Motor neuron (in vitro differentiated cells): ENCODE measurements at regions not wholly inside any gene's neighbourhood (a gene's known extent, or its start where the extent isn't known, plus 50 kb on each side); places are given as distances from the start of the nearest gene placed in this dataset.
A peak's percentile ranks its signal among the peaks of the same experiment; 100 is the strongest.

Experiments
- ATAC-seq, 8 experiments: fragments of 200-7000 bp; cut with Tn5 transposase; replicated peaks in 6 of 8; 2 replicates each; pipeline ENCODE4 v1.8.0; 2021; ENCODE audit warnings: mild to moderate bottlenecking in 8 of 8, moderate library complexity in 8 of 8
- H3K27ac ChIP-seq, 2 donors: fragments of 250-450 bp; sonication (Bioruptor Pico); 2 replicates each; pipeline ENCODE4 v1.9.0; 2021; ENCODE audit warnings: antibody characterized with exemption in 2 of 2, mild to moderate bottlenecking in 2 of 2, moderate library complexity in 1 of 2
- H3K4me1 ChIP-seq, 2 donors: fragments of 250-450 bp; sonication (Bioruptor Pico); replicated peaks in 1 of 2; 2 replicates each; pipeline ENCODE4 v1.6.1; 2021; ENCODE audit warnings: antibody characterized with exemption in 2 of 2, mild to moderate bottlenecking in 2 of 2, moderate library complexity in 1 of 2
- H3K4me3 ChIP-seq, 5 donors: fragments of 250-450 bp; sonication (Bioruptor Pico); 2 replicates each; pipeline ENCODE4 v1.9.0; 2021; ENCODE audit warnings: antibody characterized with exemption in 5 of 5, mild to moderate bottlenecking in 5 of 5, moderate library complexity in 4 of 5
- WGBS, 10 experiments: fragments of 450-650 bp; shearing (Covaris generic); methylation state at CpG; one replicate each; pipeline ENCODE4 v1.0.0; 2022; 5-methylcytosine and 5-hydroxymethylcytosine counted together
- in situ Hi-C, 9 experiments: fragments of 400-800 bp; cut with MboI; loops; one replicate each; pipeline ENCODE4 v1.15.0; 2021; ENCODE audit warnings: low sequenced_read_pairs in 9 of 9, low pct_unique_long_range_greater_than_20kb in 2 of 9; ENCODE audit not compliant: unreplicated experiment in 9 of 9

DNA sequence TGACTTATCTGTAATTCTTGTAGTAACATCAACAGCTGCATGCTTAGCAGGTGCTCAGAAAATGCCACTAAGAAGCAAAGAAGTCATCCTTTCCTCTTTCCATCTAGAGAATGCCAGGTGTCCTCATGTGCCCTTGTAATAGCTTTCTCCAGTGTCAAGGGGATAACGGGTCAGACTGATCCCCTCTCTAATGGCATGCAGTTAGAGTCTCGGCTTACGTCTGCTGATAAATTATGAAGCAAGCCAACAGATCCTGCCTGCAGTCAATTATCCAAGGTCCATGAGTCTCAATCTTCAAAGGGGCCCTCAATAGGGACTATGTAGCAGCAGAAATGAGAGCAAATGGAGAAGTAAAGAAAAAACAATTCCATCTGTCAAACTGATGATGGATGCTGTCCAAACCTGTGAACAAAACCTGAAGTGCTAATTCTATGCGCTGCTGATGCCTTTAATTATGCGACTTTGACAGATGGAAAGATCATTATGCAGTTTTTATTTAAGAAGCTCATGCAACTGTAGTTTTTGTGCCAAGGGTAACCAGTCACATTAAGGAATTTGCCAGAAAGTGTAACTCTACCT lies 162.8 kb upstream of the PEX5L start:
- peak in 5 of 8 experiments; percentile 17 to 78 (median 59) for ATAC-seq
- Histone ChIP-seq H3K4me1 (peaks cover 3 to 20% of the 10 kb centered on the region in 2 donors), H3K27ac (no peak overlapping the region), H3K4me3 (no peak overlapping the region)
- in situ Hi-C loops, result no loop called here
- 0 to 100% (median 40%) methylated on average over 1 to 5 of the region's 5 CpGs for WGBS, 10 experiments

DNA sequence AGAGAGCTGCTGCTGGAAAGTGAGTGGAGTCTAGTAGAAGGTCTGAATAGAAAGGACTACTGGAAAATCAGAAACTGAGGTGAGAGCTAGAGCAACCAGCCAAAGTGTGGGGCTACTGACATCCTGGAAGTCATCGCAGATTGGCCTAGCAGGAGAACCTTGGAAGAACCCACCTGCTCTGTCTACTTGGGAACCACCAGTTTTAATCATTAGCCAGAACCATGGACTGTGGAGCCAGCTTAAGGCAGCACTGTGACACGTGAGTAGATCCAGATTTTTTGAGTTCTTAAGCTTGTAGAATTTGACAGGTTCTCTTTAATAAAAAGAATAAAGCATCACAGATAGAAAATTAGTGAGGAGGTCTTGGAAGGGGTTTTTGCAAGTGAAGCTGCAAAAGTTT lies 179.1 kb upstream of the PEX5L start:
- WGBS, 10 experiments, result 20 to 85% (median 45%) methylated on average over 1 to 2 of the region's 2 CpGs; no CpG with 5 or more reads in 4 of the 10 experiments
- ATAC-seq, result no peak
- no peak overlapping the region for H3K27ac ChIP-seq
- in situ Hi-C loops, result no loop called here
- H3K4me1 ChIP-seq, result no peaks in the 10 kb centered on the region
- H3K4me3 ChIP-seq, result no peak overlapping the region

DNA sequence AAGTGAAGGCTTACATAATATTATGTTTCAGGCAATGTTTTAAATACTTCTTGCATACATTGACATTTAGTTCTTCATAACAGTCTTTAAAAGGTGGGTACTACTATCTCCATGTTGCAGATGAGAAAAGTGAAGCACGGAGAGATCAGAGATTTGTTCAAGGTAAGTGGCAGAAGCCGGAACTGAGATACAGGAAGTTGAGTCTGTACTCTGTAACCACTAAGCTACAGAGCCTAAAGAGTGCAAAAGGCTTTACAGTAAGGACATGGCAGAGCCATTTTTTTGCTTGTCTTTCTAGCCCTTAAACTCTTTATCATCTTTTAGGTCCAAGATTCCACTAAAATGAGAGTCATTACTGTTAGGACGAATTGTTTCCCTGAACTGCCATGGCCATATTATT lies 186.5 kb upstream of the PEX5L start:
- Histone ChIP-seq H3K4me1 (no peaks in the 10 kb centered on the region), H3K4me3 (no peak overlapping the region), H3K27ac (no peak overlapping the region)
- in situ Hi-C loops, result no loop called here
- 22 to 95% (median 76%) methylated on average over 1 to 3 of the region's 3 CpGs for WGBS, 10 experiments
- no peak for ATAC-seq

DNA sequence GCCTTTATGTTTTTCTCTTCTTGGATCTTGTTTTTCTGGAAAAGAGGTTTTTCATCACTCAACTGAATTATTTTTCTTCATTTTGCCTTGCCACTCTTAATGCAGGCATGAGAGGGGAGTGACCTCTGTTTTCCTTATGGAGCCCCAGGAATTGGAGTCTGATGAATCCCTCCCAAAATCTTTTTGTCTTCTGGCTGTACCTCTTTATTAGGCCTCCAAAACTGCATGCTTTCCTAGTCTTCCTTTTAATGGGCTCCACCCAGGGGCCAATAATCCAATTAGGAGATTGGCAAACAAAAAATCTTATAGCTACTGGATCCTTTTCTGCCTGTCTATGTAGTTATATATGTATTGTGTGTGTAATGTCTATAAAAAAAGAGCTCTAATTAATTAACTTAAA lies 192.4 kb upstream of the PEX5L start:
- in situ Hi-C loops, result no loop called here
- Histone ChIP-seq H3K4me1 (no peaks in the 10 kb centered on the region), H3K4me3 (no peak overlapping the region), H3K27ac (no peak overlapping the region)
- no peak for ATAC-seq

DNA sequence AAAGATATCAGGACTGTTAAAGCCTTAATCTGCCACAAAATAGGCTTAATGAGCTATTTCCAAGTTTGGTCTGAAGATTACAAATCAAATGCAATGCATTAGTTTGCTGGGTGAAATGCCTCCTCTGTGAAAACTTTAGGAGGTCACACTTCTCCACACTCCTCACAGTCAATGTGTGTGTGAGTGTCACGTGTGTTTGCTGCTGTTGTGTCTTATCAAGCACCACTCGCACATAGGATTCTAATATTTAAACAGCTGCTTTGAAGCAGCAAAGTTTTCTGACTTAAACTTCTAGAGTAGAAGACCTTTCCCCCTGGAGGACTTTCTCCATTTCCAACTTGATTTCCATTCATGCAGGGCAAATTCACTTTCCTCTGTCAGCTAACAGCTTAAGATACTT lies 203.2 kb upstream of the PEX5L start:
- H3K4me3 ChIP-seq, result no peak overlapping the region
- in situ Hi-C loops, result no loop called here
- H3K4me1 ChIP-seq, result no peaks in the 10 kb centered on the region
- WGBS, 10 experiments, result 54 to 100% (median 84%) methylated on average over 1 to 2 of the region's 2 CpGs; no CpG with 5 or more reads in 4 of the 10 experiments
- ATAC-seq, result no peak
- H3K27ac ChIP-seq, result no peak overlapping the region

DNA sequence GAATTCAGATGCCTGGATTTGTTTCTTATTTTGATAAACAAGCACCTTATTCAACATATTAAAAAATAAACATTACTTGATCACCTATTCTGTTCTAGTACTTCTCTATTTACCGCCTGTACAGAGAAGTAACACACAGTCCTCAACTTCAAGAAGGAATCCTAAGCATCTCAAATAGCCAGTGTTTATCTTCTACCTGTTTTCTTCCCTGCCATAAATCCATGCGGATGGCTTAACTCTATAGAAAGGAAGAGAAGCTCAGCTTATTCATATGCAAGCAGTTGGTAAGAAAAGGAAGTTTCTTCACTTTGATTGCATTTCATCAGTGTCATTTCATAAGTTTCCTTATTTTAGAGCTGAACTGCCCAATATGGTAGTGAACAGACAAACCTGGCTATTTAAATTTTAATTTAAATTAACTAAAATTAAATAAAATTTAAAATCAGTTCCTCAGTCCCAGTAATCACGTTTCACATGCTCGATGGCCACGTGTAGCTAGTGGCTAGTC lies 210.0 kb upstream of the PEX5L start:
- no peak for ATAC-seq
- Histone ChIP-seq H3K4me3 (no peak overlapping the region), H3K27ac (no peak overlapping the region), H3K4me1 (no peaks in the 10 kb centered on the region)
- WGBS, 10 experiments, result 8 to 100% (median 67%) methylated on average over 1 to 5 of the region's 5 CpGs; no CpG with 5 or more reads in 2 of the 10 experiments
- in situ Hi-C loops, result no loop called here

DNA sequence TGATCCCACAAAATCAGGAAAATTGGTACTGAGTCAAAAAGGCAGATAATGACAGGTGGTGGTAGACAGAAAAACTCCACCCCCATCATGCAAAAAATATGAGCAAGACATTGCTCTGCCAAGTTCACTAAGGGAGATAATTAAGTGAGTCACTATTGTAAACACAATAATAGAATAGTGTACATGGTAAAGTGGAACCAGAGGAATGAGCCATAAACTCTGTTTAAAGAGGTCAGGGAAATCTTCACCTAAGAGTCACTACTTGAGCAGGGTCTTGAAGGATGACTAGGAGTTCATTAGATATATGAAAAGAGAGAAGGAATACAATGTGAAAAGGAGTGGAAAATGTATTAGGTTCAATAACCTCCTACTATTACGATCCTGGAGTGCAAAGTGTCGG lies 213.4 kb upstream of the PEX5L start:
- Histone ChIP-seq H3K4me3 (no peak overlapping the region), H3K27ac (no peak overlapping the region), H3K4me1 (no peaks in the 10 kb centered on the region)
- in situ Hi-C loops, result no loop called here
- ATAC-seq, result peak in 1 of 8 experiments; percentile 48
- WGBS, 10 experiments, result 0 to 82% (median 60%) methylated on average over 1 to 2 of the region's 2 CpGs; no CpG with 5 or more reads in 3 of the 10 experiments

DNA sequence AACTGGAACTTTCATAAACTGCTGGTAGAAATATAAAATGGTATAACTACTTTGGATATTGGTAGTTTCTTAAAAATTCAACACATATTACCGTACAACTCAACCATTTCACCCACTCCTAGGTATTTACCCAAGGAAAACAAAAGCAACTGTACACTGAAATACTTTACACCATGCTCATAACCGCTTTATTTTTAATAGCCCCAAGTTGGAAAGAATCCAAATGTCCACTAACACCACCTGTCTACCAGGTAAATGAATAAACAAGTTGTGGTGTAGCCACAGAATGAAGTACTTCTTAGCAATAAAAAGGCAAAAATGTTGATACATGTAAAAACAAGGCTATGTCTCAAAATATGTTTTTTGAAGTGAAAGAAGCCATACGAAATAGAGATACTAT lies 215.9 kb upstream of the PEX5L start:
- ATAC-seq, result no peak
- Histone ChIP-seq H3K4me1 (no peaks in the 10 kb centered on the region), H3K4me3 (no peak overlapping the region), H3K27ac (no peak overlapping the region)
- 47 to 100% (median 78%) methylated on average over 2 to 3 of the region's 3 CpGs for WGBS, 10 experiments
- in situ Hi-C loops, result no loop called here

DNA sequence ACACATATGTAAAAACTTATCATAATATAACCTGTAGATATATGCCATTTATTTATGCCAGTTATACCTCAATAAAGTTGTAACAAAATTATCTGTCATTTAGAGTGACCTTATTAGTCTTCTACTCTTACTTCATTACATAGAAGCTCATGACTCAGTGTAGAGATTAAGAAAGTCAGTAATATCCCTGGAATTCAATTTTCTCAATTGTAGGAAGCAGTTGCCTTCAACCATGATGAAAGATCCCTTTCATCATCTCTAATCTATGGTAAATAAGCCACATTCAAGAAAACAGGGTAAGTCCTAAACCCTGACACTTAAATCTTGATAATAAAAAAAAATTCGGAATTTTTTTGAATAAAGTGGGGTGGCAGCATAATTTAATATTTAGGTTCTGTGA lies 216.5 kb upstream of the PEX5L start:
- no peak overlapping the region for H3K4me3 ChIP-seq
- in situ Hi-C loops, result no loop called here
- ATAC-seq, result no peak
- WGBS, 10 experiments, result 0 to 67% (median 38%) methylated on average over 1 of the region's 1 CpG; no CpG with 5 or more reads in 3 of the 10 experiments
- H3K4me1 ChIP-seq, result no peaks in the 10 kb centered on the region
- H3K27ac ChIP-seq, result no peak overlapping the region

DNA sequence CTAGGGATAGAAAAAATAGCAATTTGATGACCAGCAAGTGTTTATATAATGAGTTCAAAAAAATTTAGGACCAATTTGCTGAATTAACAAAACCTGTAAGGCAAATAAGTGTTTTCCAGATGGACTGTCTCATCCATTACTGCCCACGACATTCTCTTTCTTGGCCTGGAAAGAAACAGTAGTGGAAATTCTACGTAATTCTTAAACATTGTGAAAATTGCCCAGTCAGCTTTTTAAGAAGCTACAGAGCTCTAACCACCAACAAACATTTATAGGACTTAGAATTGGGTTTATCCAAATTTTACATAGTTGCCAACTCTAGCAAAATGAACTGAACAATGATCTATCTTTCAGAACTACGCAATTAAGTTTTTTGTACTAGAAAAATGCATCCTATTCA lies 227.7 kb upstream of the PEX5L start:
- Histone ChIP-seq H3K4me1 (no peaks in the 10 kb centered on the region), H3K27ac (no peak overlapping the region), H3K4me3 (no peak overlapping the region)
- in situ Hi-C loops, result no loop called here
- 7 to 94% (median 85%) methylated on average over 1 to 3 of the region's 3 CpGs; no CpG with 5 or more reads in 1 of the 10 experiments for WGBS, 10 experiments
- ATAC-seq, result no peak

DNA sequence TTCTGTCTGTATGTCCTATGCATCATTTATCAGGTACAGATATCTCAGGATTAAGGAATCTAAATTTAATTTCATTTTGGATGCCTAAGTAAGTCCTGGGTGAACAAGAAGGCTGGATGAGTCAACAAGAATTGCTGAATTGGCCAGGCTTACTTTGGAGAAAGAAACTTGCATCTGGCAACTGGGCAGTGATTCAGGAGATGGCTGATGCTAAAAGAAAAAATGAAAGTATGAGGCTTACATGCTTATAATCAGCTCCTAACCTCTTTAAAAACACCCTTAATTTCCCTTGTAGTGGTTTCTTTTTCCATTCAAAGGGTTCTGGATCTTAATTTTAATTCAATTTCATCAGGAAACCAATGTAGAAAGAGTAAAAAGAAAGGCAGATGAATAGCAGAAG lies 228.8 kb upstream of the PEX5L start:
- peak in 2 of 8 experiments; percentile 55 to 89 for ATAC-seq

DNA sequence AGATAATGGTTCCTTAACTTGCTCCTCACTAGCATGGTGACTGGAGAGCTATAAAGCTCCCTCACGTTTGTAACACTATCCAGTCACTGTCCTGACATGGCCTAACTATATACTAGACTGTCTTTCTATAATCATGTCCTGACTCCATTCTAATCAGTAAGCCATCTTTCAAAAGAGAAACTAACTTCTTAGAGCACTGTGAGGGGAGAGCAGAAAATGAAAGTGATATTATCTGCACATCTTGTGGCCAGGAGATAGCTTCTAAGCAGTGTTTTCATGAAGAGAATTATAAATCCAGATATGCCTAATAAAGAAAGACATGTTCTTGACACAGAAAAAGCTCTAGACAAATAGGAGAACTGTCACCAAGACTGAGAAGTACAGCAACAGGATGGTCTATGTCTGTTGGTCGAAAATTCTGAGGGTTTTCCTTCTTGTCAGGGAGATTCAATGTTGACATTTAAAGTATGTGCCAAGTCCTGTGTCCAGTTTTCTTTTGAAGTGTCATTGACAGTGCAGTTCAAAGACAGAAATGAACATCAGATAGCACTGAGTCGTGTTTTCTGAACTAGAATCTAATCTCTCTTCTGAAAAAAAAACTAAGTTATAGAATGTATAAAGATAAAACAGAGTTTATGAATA lies 230.6 kb upstream of the PEX5L start:
- WGBS, 10 experiments, result 0 to 80% (median 31%) methylated on average over 1 to 3 of the region's 3 CpGs
- in situ Hi-C loops, result no loop called here
- H3K4me3 ChIP-seq, result no peak overlapping the region
- no peaks in the 10 kb centered on the region for H3K4me1 ChIP-seq
- ATAC-seq, result peak in 2 of 8 experiments; percentile 66 to 75
- no peak overlapping the region for H3K27ac ChIP-seq

More for the DNA sequence above, 228.8 kb upstream of the PEX5L start:
- Histone ChIP-seq H3K4me1 (no peaks in the 10 kb centered on the region), H3K4me3 (no peak overlapping the region), H3K27ac (no peak overlapping the region)
- in situ Hi-C loops, result no loop called here

DNA sequence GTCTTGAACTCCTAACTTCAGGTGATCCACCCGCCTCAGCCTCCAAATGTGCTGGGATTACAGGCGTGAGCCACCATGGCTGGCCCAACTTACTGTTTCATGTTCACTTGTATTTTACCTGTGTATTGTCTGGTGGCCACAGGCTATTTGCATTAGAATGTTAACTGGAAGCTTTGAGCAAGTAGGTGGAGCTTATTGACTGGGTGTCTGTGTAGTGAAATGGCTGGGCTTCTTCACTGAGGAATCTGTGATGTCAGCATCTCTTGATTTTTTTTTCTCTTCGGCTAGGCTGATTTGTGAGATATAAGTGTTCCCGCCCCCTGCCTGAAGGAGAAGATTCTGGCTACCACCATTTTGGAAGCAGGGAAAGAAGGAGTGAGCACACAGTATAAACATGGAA lies 237.8 kb upstream of the PEX5L start:
- H3K4me1 ChIP-seq, result peaks cover 3 to 6% of the 10 kb centered on the region in 2 donors
- no peak overlapping the region for H3K27ac ChIP-seq
- in situ Hi-C loops, result no loop called here
- H3K4me3 ChIP-seq, result no peak overlapping the region
- WGBS, 10 experiments, result 75 to 90% (median 82%) methylated on average over 1 to 4 of the region's 4 CpGs; no CpG with 5 or more reads in 3 of the 10 experiments
- ATAC-seq, result no peak

DNA sequence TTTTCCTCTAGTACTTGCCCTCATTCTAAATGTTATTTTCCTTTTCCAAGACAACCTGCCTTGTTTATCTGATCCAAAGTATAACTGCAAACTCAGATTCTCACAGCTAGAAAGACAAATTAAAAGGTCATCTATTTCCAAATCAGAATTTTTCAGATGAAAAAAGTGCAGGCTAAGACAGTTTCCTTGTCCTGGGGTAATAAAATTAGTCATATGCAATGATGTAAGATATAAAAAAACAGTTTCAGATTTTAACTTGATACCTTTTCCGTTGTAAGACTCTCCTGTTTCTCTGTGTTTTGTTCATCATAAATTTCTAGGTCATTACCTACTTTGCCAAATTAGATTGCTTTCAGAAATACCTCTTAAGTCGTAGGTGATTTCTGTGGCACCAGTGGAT lies 238.4 kb upstream of the PEX5L start:
- Histone ChIP-seq H3K4me3 (no peak overlapping the region), H3K4me1 (peaks cover 3 to 6% of the 10 kb centered on the region in 2 donors), H3K27ac (no peak overlapping the region)
- no peak for ATAC-seq
- WGBS, 10 experiments, result 33 to 100% (median 68%) methylated on average over 1 to 2 of the region's 2 CpGs; no CpG with 5 or more reads in 1 of the 10 experiments
- in situ Hi-C loops, result no loop called here
